DND-41 (cell line): ENCODE measurements at regions not wholly inside any gene's neighbourhood (a gene's known extent, or its start where the extent isn't known, plus 50 kb on each side); places are given as distances from the start of the nearest gene placed in this dataset.

Source experiments
- CTCF ChIP-seq: IDR thresholded peaks from 2 replicates; pipeline ENCODE4 v1.5.1; 2012; ENCODE audit warnings: borderline replicate concordance, low read length, moderate library complexity, mild to moderate bottlenecking; ENCODE audit not compliant: poor library complexity, severe bottlenecking; ENCODE audit errors: extremely low read depth
- EZH2 ChIP-seq: IDR thresholded peaks from 3 replicates; pipeline ENCODE4 v1.6.1; 2012; ENCODE audit warnings: borderline replicate concordance, low read depth, mild to moderate bottlenecking, moderate library complexity, low read length, inconsistent platforms; ENCODE audit not compliant: severe bottlenecking

GRCh38 chr16:6837722-6838121, 494.9 kb upstream of the RBFOX1 start:
- no peak for TF ChIP-seq CTCF
- TF ChIP-seq EZH2 = no peak
